ENCODE measurements at regions not wholly inside any gene's neighbourhood (a gene's known extent, or its start where the extent isn't known, plus 50 kb on each side); places are given as distances from the start of the nearest gene placed in this dataset.

- POLR2A ChIA-PET (ENCODE audit: low non-redundant PET) = no interaction called here
- TF ChIP-seq, protein P1, sequence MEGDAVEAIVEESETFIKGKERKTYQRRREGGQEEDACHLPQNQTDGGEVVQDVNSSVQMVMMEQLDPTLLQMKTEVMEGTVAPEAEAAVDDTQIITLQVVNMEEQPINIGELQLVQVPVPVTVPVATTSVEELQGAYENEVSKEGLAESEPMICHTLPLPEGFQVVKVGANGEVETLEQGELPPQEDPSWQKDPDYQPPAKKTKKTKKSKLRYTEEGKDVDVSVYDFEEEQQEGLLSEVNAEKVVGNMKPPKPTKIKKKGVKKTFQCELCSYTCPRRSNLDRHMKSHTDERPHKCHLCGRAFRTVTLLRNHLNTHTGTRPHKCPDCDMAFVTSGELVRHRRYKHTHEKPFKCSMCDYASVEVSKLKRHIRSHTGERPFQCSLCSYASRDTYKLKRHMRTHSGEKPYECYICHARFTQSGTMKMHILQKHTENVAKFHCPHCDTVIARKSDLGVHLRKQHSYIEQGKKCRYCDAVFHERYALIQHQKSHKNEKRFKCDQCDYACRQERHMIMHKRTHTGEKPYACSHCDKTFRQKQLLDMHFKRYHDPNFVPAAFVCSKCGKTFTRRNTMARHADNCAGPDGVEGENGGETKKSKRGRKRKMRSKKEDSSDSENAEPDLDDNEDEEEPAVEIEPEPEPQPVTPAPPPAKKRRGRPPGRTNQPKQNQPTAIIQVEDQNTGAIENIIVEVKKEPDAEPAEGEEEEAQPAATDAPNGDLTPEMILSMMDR (conservative IDR thresholded peaks at IDR 0.05; ENCODE audit: low read depth) = no peak
- no peak overlapping the region for H3K27ac ChIP-seq
- no peak for DNase-seq (ENCODE audit: low spot score)
- CTCF ChIA-PET = no interaction called here
These were observed 1683.4 kb downstream of the TP53TG3F start for GRCh38 chr16:35142809-35143192.

- POLR2A ChIA-PET (ENCODE audit: low non-redundant PET) = no interaction called here
- TF ChIP-seq, protein P1 (conservative IDR thresholded peaks at IDR 0.05; ENCODE audit: low read depth) = no peak
- CTCF ChIA-PET = no interaction called here
These were observed 1685.0 kb downstream of the TP53TG3F start for GRCh38 chr16:35144212-35144932.

DNA sequence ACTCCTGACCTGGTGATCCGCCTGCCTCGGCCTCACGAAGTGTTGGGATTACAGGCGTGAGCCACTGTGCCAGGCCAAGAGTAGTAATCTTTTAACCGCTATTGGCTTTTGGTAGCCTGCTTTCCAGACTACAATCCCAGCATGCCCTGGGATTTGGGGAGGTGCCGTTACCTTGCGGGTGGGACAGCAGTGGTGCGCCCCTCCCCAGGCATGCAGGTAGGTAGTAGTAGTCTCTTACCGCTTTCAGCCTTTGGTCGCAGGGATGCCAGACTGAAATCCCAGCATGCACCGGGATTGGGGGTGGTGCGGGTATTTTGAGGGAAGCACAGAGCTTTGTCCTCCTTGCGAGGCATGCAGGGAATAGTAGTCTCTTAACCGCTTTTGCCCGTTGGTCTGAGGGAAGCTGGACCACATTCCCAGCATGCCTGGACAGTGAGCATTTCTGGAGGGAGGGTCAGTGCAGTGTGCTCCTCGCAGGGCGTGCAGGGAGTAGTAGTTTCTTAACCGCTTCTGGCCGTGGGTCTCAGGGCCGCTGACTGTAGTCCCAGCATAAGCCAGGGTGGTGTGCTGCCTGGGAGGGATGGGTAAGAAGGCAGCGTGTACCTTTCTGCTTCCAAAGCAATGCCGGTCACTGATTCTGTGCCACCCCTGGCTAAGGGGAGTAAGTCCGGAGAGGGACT, 1686.8 kb downstream of the TP53TG3F start:
- DNase-seq (ENCODE audit: low spot score) = no peak

More at GRCh38 chr16:35144212-35144932, 1685.0 kb downstream of the TP53TG3F start:
- H3K27ac ChIP-seq = no peak overlapping the region
- DNase-seq (ENCODE audit: low spot score) = no peak

GRCh38 chr16:35146723-35147458, 1687.5 kb downstream of the TP53TG3F start:
- TF ChIP-seq, protein P1 (conservative IDR thresholded peaks at IDR 0.05; ENCODE audit: low read depth) = no peak
- DNase-seq (ENCODE audit: low spot score) = no peak
- ChIA-PET CTCF (no interaction called here), POLR2A (ENCODE audit: low non-redundant PET) (no interaction called here)
- H3K27ac ChIP-seq = no peak overlapping the region

More for the DNA sequence above, 1686.8 kb downstream of the TP53TG3F start:
- CTCF ChIA-PET = no interaction called here
- POLR2A ChIA-PET (ENCODE audit: low non-redundant PET) = no interaction called here
- TF ChIP-seq, protein P1 (conservative IDR thresholded peaks at IDR 0.05; ENCODE audit: low read depth) = no peak
- H3K27ac ChIP-seq = no peak overlapping the region

DNA sequence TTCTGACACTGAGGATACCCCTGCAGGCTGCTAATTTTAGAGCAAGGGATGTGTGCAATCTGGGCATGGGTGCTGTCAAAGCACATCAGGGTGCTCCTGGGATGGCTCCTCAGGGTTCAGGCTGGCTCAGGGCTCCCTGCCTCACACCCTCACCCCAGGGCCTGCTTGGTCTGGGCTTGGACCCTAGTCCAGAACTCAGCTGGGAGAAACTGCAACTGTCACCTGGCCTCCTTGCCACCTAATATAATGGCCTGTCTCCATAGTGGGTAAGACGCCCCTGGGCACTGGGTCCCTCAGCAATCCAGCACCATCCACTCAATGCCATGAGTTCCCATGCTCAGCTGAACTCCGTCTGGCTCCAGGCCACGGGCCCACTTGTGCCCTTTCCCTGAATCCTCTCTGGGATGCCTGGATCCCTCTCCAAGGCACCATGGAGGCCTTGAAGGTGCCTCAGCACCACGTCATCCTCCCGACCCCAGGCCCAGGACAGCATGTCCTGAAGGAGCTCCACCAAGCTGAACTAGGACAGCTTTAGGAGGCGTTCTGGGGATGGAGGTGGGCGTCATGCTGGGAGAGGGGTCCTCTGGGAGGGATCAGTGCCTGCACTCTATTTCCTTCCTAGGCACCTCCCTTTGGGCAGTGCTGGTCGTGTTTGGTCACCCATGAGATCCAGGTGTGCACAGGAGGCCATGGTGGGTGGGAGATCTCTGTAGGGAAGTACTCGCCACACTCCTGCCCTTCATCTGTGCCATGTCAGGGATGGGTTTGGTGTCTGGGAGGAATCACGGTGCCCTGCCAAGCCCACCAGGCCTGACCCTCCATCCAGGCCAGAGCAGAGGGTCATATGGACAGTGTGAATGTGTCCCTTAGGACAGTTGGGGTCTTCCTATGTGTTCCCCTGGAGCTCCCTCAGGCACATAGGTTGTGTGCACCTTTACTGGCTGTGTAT, 1688.4 kb downstream of the TP53TG3F start:
- CTCF ChIA-PET = interaction anchor here (0.6 kb wide), 1 partner anchor 685 kb away, joined by 4 read pairs; no protein-coding TSS in a partner anchor
- H3K27ac ChIP-seq = no peak overlapping the region
- no peak for DNase-seq (ENCODE audit: low spot score)
- TF ChIP-seq, protein P1 (conservative IDR thresholded peaks at IDR 0.05; ENCODE audit: low read depth) = no peak
- POLR2A ChIA-PET (ENCODE audit: low non-redundant PET) = no interaction called here

Measured in RWPE1 (cell line).